ENCODE measurements at regions not wholly inside any gene's neighbourhood (a gene's known extent, or its start where the extent isn't known, plus 50 kb on each side); places are given as distances from the start of the nearest gene placed in this dataset.

DNA sequence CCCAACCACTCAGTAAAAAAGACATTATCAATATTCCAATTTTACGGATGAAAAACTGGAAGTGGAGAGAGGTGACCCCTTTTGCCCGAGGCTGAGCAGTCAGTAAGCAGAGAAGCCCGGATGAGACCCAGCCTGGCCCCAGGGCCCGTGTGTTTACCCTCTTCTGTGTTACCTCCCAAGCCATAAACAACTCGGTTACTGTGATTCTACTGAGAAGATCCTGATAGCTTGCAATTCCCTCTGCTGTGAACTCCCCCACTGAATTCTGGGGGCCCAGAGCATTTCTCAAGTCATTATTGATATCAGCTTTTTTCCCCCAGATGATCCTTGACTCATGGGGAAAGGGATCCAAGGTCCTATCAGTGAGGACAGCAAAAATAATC lies 482.6 kb upstream of the ERCC4 start:
- no peak for TF ChIP-seq POLR2A (IDR thresholded peaks at IDR 0.05)
- TF ChIP-seq, protein P1, sequence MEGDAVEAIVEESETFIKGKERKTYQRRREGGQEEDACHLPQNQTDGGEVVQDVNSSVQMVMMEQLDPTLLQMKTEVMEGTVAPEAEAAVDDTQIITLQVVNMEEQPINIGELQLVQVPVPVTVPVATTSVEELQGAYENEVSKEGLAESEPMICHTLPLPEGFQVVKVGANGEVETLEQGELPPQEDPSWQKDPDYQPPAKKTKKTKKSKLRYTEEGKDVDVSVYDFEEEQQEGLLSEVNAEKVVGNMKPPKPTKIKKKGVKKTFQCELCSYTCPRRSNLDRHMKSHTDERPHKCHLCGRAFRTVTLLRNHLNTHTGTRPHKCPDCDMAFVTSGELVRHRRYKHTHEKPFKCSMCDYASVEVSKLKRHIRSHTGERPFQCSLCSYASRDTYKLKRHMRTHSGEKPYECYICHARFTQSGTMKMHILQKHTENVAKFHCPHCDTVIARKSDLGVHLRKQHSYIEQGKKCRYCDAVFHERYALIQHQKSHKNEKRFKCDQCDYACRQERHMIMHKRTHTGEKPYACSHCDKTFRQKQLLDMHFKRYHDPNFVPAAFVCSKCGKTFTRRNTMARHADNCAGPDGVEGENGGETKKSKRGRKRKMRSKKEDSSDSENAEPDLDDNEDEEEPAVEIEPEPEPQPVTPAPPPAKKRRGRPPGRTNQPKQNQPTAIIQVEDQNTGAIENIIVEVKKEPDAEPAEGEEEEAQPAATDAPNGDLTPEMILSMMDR (IDR thresholded peaks at IDR 0.05), result no peak
